ENCODE measurements at regions not wholly inside any gene's neighbourhood (a gene's known extent, or its start where the extent isn't known, plus 50 kb on each side); places are given as distances from the start of the nearest gene placed in this dataset.

- DNase-seq (ENCODE audit: low spot score) = no peak
- H3K4me1 Mint-ChIP-seq (ENCODE audit: low read depth) = no peaks in the 10 kb centered on the region
- no peaks in the 10 kb centered on the region for H3K9me3 Mint-ChIP-seq
- H3K36me3 Mint-ChIP-seq (ENCODE audit: low read depth) = no peaks in the 10 kb centered on the region
- peaks cover 5% of the 10 kb centered on the region for H3K27me3 Mint-ChIP-seq (ENCODE audit: low read depth)
- no peak overlapping the region for H3K27ac Mint-ChIP-seq
- H3K4me3 Mint-ChIP-seq = no peak overlapping the region
These were observed 51.6 kb upstream of the KCND3 start for GRCh38 chr1:112040891-112041740.

- no peak overlapping the region for H3K27ac Mint-ChIP-seq
- peaks cover 3% of the 10 kb centered on the region for H3K27me3 Mint-ChIP-seq (ENCODE audit: low read depth)
- H3K9me3 Mint-ChIP-seq = no peaks in the 10 kb centered on the region
- H3K4me1 Mint-ChIP-seq (ENCODE audit: low read depth) = no peaks in the 10 kb centered on the region
- H3K4me3 Mint-ChIP-seq = no peak overlapping the region
- H3K36me3 Mint-ChIP-seq (ENCODE audit: low read depth) = no peaks in the 10 kb centered on the region
- DNase-seq (ENCODE audit: low spot score) = no peak
These were observed 54.4 kb upstream of the KCND3 start for GRCh38 chr1:112043901-112044300.

GRCh38 chr1:112044745-112045144 is 55.3 kb upstream of the KCND3 start:
- no peak for DNase-seq (ENCODE audit: low spot score)
- H3K9me3 Mint-ChIP-seq = no peaks in the 10 kb centered on the region
- H3K36me3 Mint-ChIP-seq (ENCODE audit: low read depth) = no peaks in the 10 kb centered on the region
- H3K27me3 Mint-ChIP-seq (ENCODE audit: low read depth) = peaks cover 3% of the 10 kb centered on the region
- no peak overlapping the region for H3K4me3 Mint-ChIP-seq
- no peaks in the 10 kb centered on the region for H3K4me1 Mint-ChIP-seq (ENCODE audit: low read depth)
- no peak overlapping the region for H3K27ac Mint-ChIP-seq

DNA sequence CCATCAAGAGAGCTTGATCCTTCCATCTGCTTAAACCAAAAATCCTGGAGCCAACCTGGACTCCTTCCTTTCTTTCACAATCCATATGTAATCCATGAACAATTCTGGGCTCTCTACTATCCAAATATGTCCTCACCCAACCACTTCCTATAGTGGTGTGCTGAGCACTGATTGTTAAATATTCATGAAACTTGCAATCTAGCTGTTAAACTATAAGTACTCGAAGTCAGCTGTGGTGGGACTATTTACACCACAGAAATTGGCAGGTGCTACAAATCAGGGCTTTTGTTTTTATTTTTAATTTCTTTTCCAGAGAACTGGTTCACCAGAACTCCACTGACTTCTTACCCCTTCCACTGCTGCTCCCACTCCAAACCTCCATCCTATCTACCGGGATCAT is 57.2 kb upstream of the KCND3 start:
- H3K36me3 Mint-ChIP-seq (ENCODE audit: low read depth) = no peaks in the 10 kb centered on the region
- no peak overlapping the region for H3K4me3 Mint-ChIP-seq
- no peak for DNase-seq (ENCODE audit: low spot score)
- H3K9me3 Mint-ChIP-seq = no peaks in the 10 kb centered on the region
- peaks cover 3% of the 10 kb centered on the region for H3K27me3 Mint-ChIP-seq (ENCODE audit: low read depth)
- no peak overlapping the region for H3K27ac Mint-ChIP-seq
- no peaks in the 10 kb centered on the region for H3K4me1 Mint-ChIP-seq (ENCODE audit: low read depth)

- Mint-ChIP-seq H3K27ac (no peak overlapping the region), H3K36me3 (ENCODE audit: low read depth) (no peaks in the 10 kb centered on the region), H3K9me3 (no peaks in the 10 kb centered on the region), H3K4me3 (no peak overlapping the region), H3K4me1 (ENCODE audit: low read depth) (no peaks in the 10 kb centered on the region), H3K27me3 (ENCODE audit: low read depth) (no peaks in the 10 kb centered on the region)
- DNase-seq (ENCODE audit: low spot score) = no peak
These were observed 59.0 kb upstream of the KCND3 start for GRCh38 chr1:112048421-112048820.

GRCh38 chr1:112054510-112054909 is 65.0 kb upstream of the KCND3 start:
- Mint-ChIP-seq H3K9me3 (no peaks in the 10 kb centered on the region), H3K36me3 (ENCODE audit: low read depth) (no peaks in the 10 kb centered on the region), H3K27me3 (ENCODE audit: low read depth) (no peaks in the 10 kb centered on the region), H3K4me3 (no peak overlapping the region), H3K27ac (no peak overlapping the region), H3K4me1 (ENCODE audit: low read depth) (no peaks in the 10 kb centered on the region)
- DNase-seq (ENCODE audit: low spot score) = no peak

- Mint-ChIP-seq H3K4me1 (ENCODE audit: low read depth) (no peaks in the 10 kb centered on the region), H3K27ac (no peak overlapping the region), H3K36me3 (ENCODE audit: low read depth) (no peaks in the 10 kb centered on the region), H3K9me3 (no peaks in the 10 kb centered on the region), H3K27me3 (ENCODE audit: low read depth) (no peaks in the 10 kb centered on the region), H3K4me3 (no peak overlapping the region)
- DNase-seq (ENCODE audit: low spot score) = no peak
These were observed 66.9 kb upstream of the KCND3 start for GRCh38 chr1:112056354-112056753.

DNA sequence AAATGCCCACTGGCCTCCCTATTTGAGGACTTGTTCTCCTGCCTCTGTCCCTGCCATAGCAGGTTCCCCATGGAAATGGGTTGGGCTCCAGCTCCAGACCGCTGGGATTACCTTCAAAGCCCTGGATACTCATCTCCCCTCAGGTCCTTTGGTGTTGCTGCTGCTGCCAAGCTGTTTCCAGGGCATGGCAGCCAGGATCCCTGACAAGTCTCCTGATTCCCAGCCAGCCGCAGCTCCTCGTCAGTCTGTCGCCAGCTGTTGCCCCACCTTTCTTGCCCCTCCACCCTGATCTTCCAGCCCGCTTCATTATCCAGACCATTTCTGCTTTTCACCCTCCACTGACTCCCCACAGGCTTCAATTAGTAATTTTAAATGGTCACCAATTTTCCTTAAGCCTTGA is 68.3 kb upstream of the KCND3 start:
- Mint-ChIP-seq H3K9me3 (no peaks in the 10 kb centered on the region), H3K4me1 (ENCODE audit: low read depth) (no peaks in the 10 kb centered on the region), H3K27ac (no peak overlapping the region), H3K4me3 (no peak overlapping the region), H3K27me3 (ENCODE audit: low read depth) (no peaks in the 10 kb centered on the region), H3K36me3 (ENCODE audit: low read depth) (no peaks in the 10 kb centered on the region)
- no peak for DNase-seq (ENCODE audit: low spot score)

- peaks cover 2% of the 10 kb centered on the region for H3K27me3 Mint-ChIP-seq (ENCODE audit: low read depth)
- no peak overlapping the region for H3K4me3 Mint-ChIP-seq
- H3K27ac Mint-ChIP-seq = no peak overlapping the region
- H3K4me1 Mint-ChIP-seq (ENCODE audit: low read depth) = no peaks in the 10 kb centered on the region
- DNase-seq (ENCODE audit: low spot score) = no peak
- no peaks in the 10 kb centered on the region for H3K9me3 Mint-ChIP-seq
- H3K36me3 Mint-ChIP-seq (ENCODE audit: low read depth) = no peaks in the 10 kb centered on the region
These were observed 69.5 kb upstream of the KCND3 start for GRCh38 chr1:112058815-112059450.

- no peaks in the 10 kb centered on the region for H3K36me3 Mint-ChIP-seq (ENCODE audit: low read depth)
- no peak overlapping the region for H3K27ac Mint-ChIP-seq
- DNase-seq (ENCODE audit: low spot score) = no peak
- no peaks in the 10 kb centered on the region for H3K9me3 Mint-ChIP-seq
- H3K4me1 Mint-ChIP-seq (ENCODE audit: low read depth) = no peaks in the 10 kb centered on the region
- no peak overlapping the region for H3K4me3 Mint-ChIP-seq
- peaks cover 8% of the 10 kb centered on the region for H3K27me3 Mint-ChIP-seq (ENCODE audit: low read depth)
These were observed 70.2 kb upstream of the KCND3 start for GRCh38 chr1:112059679-112060078.

DNA sequence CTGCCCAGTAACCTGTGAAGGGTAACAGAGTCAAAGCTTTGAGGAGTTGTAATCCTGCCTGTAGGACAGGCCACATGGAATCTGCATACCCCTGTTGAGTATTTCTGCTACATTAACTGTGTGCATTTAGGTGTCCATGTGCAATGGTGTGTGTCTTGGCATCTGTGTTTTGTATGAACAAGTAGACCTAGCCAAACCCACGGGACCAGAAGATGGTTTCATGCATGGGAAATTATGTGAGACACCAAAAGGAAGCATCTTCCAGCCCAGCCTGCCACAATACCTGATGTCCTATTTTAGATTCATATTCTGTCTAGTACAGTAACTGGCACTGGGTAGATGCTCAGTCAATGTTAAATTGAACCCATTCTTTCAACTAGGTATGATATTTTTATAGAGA is 70.8 kb upstream of the KCND3 start:
- H3K27ac Mint-ChIP-seq = no peak overlapping the region
- no peak overlapping the region for H3K4me3 Mint-ChIP-seq
- peaks cover 8% of the 10 kb centered on the region for H3K27me3 Mint-ChIP-seq (ENCODE audit: low read depth)
- H3K9me3 Mint-ChIP-seq = no peaks in the 10 kb centered on the region
- no peaks in the 10 kb centered on the region for H3K36me3 Mint-ChIP-seq (ENCODE audit: low read depth)
- H3K4me1 Mint-ChIP-seq (ENCODE audit: low read depth) = no peaks in the 10 kb centered on the region
- DNase-seq (ENCODE audit: low spot score) = no peak

DNA sequence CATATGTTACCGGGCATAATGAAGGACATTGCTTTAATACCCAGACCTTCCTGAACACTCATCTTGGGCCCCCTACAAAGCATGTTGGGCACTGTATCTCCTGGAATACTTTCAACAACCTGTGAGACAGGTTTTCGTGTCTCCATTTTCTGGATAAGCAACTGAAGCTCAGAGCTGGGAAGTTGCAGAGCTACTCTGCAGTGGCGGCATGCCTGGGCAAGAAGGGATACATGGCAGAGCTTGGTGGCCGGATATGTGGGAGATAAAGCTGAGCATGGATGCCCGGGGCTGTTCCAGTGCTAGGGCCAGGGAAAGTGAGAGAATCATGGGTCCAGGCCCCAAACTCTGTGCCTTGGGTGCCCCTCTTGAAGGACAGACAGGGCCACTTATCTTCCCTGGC is 71.6 kb upstream of the KCND3 start:
- no peak overlapping the region for H3K27ac Mint-ChIP-seq
- no peaks in the 10 kb centered on the region for H3K36me3 Mint-ChIP-seq (ENCODE audit: low read depth)
- H3K9me3 Mint-ChIP-seq = no peaks in the 10 kb centered on the region
- H3K4me3 Mint-ChIP-seq = no peak overlapping the region
- peaks cover 8% of the 10 kb centered on the region for H3K27me3 Mint-ChIP-seq (ENCODE audit: low read depth)
- H3K4me1 Mint-ChIP-seq (ENCODE audit: low read depth) = no peaks in the 10 kb centered on the region
- no peak for DNase-seq (ENCODE audit: low spot score)

GRCh38 chr1:112061901-112062320 is 72.4 kb upstream of the KCND3 start:
- Mint-ChIP-seq H3K4me3 (no peak overlapping the region), H3K27me3 (ENCODE audit: low read depth) (peaks cover 8% of the 10 kb centered on the region)

GRCh38 chr1:112063781-112064728 is 74.6 kb upstream of the KCND3 start:
- no peak for DNase-seq (ENCODE audit: low spot score)
- H3K4me1 Mint-ChIP-seq (ENCODE audit: low read depth) = no peaks in the 10 kb centered on the region
- no peak overlapping the region for H3K27ac Mint-ChIP-seq
- H3K4me3 Mint-ChIP-seq = no peak overlapping the region
- H3K27me3 Mint-ChIP-seq (ENCODE audit: low read depth) = peaks cover 8% of the 10 kb centered on the region
- no peaks in the 10 kb centered on the region for H3K9me3 Mint-ChIP-seq
- H3K36me3 Mint-ChIP-seq (ENCODE audit: low read depth) = no peaks in the 10 kb centered on the region

More at GRCh38 chr1:112061901-112062320, 72.4 kb upstream of the KCND3 start:
- Mint-ChIP-seq H3K9me3 (no peaks in the 10 kb centered on the region), H3K36me3 (ENCODE audit: low read depth) (no peaks in the 10 kb centered on the region), H3K27ac (no peak overlapping the region), H3K4me1 (ENCODE audit: low read depth) (no peaks in the 10 kb centered on the region)
- no peak for DNase-seq (ENCODE audit: low spot score)
